SH-SY5Y (cell line): ENCODE measurements at regions not wholly inside any gene's neighbourhood (a gene's known extent, or its start where the extent isn't known, plus 50 kb on each side); places are given as distances from the start of the nearest gene placed in this dataset.

ENCODE experiments used
- GATA2 ChIP-seq: IDR thresholded peaks from 2 replicates; pipeline ENCODE4 v1.6.1; 2011; ENCODE audit warnings: mild to moderate bottlenecking, low read depth, low read length
- GATA3 ChIP-seq: IDR thresholded peaks from 2 replicates; pipeline ENCODE4 v1.6.1; 2011; ENCODE audit warnings: low read depth, mild to moderate bottlenecking, low read length, moderate library complexity

- no peak for TF ChIP-seq GATA3
- no peak for TF ChIP-seq GATA2
Measured at GRCh38 chr12:107557589-107558100, 128.0 kb upstream of the PWP1 start.
